B cell (primary cell): ENCODE measurements at regions not wholly inside any gene's neighbourhood (a gene's known extent, or its start where the extent isn't known, plus 50 kb on each side); places are given as distances from the start of the nearest gene placed in this dataset.

Experiments used
- EZH2 ChIP-seq: IDR thresholded peaks from 2 replicates; pipeline ENCODE4 v1.6.1; 2012; ENCODE audit warnings: borderline replicate concordance, low read depth, mild to moderate bottlenecking, moderate library complexity, low read length; ENCODE audit not compliant: insufficient read depth, poor library complexity, severe bottlenecking
- TF ChIP-seq, protein P1 (sequence below): fragments of 200-600 bp; IDR thresholded peaks from one replicate; pipeline ENCODE4 v1.8.0; 2022; ENCODE audit warnings: antibody characterized with exemption, mild to moderate bottlenecking

DNA sequence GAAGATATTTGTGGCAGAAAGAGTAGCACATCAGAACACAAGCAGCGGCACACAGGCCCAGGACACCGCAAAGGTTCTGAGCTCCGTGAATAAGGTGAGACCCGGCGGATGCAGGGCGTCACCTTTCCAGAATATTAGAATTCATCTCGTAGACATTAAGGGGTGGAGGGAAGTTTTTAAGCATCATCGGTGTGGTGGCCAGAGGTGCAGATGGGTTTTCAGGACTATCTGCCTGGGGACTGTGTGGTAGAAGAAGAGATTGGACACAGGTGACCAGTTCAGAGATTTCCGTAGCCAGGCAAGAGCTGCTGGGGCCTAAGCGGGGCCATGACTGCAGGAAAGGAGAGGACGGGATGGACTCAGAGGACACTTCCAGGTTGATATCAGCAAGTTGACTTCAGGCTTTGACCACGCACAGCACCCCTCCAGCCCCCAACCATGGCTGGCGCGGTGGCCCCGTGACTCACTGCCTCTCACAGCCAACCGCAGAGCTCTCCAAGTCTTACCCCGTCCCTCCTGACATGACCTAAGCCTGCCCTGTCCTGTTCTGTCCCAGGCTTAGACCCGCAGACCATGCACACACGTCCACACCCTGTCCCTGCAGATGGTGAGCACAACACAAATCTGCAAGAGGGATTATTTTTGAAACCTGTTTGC lies 97.2 kb downstream of the OAT start:
- TF ChIP-seq, protein P1, sequence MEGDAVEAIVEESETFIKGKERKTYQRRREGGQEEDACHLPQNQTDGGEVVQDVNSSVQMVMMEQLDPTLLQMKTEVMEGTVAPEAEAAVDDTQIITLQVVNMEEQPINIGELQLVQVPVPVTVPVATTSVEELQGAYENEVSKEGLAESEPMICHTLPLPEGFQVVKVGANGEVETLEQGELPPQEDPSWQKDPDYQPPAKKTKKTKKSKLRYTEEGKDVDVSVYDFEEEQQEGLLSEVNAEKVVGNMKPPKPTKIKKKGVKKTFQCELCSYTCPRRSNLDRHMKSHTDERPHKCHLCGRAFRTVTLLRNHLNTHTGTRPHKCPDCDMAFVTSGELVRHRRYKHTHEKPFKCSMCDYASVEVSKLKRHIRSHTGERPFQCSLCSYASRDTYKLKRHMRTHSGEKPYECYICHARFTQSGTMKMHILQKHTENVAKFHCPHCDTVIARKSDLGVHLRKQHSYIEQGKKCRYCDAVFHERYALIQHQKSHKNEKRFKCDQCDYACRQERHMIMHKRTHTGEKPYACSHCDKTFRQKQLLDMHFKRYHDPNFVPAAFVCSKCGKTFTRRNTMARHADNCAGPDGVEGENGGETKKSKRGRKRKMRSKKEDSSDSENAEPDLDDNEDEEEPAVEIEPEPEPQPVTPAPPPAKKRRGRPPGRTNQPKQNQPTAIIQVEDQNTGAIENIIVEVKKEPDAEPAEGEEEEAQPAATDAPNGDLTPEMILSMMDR, result no peak
- TF ChIP-seq EZH2, result no peak
